Uterus (tissue), 2 donors: ENCODE measurements at regions not wholly inside any gene's neighbourhood (a gene's known extent, or its start where the extent isn't known, plus 50 kb on each side); places are given as distances from the start of the nearest gene placed in this dataset.

Experiments
- CTCF ChIP-seq, 4 experiments: fragments of 200-600 bp in 2 of 4; fragments of 450-650 bp in 2 of 4; sonication (generic) in 2 of 4; IDR thresholded peaks; one replicate each; pipeline ENCODE4 v1.5.1; 2016 to 2019; ENCODE audit warnings: antibody characterized with exemption in 4 of 4, mild to moderate bottlenecking in 2 of 4, moderate library complexity in 1 of 4
- POLR2A ChIP-seq, 2 donors: fragments of 450-650 bp; IDR thresholded peaks; one replicate each; pipeline ENCODE4 v1.6.1; 2016; ENCODE audit warnings: antibody characterized with exemption in 2 of 2, mild to moderate bottlenecking in 1 of 2, moderate library complexity in 1 of 2

GRCh38 chr19:5212101-5212500, 128.5 kb downstream of the PTPRS start:
- TF ChIP-seq CTCF (IDR thresholded peaks at IDR 0.05), result no peak
- TF ChIP-seq POLR2A (IDR thresholded peaks at IDR 0.05), result no peak
